PFSK-1 (cell line): ENCODE measurements at regions not wholly inside any gene's neighbourhood (a gene's known extent, or its start where the extent isn't known, plus 50 kb on each side); places are given as distances from the start of the nearest gene placed in this dataset.

Source experiments
- POLR2AphosphoS5 ChIP-seq: IDR thresholded peaks from 2 replicates; pipeline ENCODE4 v1.6.1; 2012; ENCODE audit warnings: low read depth, mild to moderate bottlenecking, control low read depth, low read length, moderate library complexity
- TAF1 ChIP-seq: IDR thresholded peaks from 2 replicates; pipeline ENCODE4 v1.6.1; 2012; ENCODE audit warnings: low read length, control low read depth, borderline replicate concordance; ENCODE audit not compliant: insufficient read depth

GRCh38 chr2:47230418-47230817, 54.1 kb upstream of the CALM2 start:
- TF ChIP-seq TAF1 (no peak), POLR2AphosphoS5 (no peak)
